HepG2 (cell line): ENCODE measurements at regions not wholly inside any gene's neighbourhood (a gene's known extent, or its start where the extent isn't known, plus 50 kb on each side); places are given as distances from the start of the nearest gene placed in this dataset.

Source experiments
- CAMTA2 ChIP-seq: sonication (generic); formaldehyde crosslinking; IDR thresholded peaks from 2 replicates; pipeline ENCODE4 v1.4.0; 2020; ENCODE audit warnings: mild to moderate bottlenecking, missing genetic modification reagents, borderline replicate concordance
- GATA4 ChIP-seq: sonication (generic); IDR thresholded peaks from 2 replicates; pipeline ENCODE4 v1.6.1; 2016; ENCODE audit warnings: antibody characterized with exemption, low read depth, borderline replicate concordance
- GPN1 ChIP-seq: sonication (generic); formaldehyde crosslinking; IDR thresholded peaks from 2 replicates; pipeline ENCODE4 v1.5.1; 2020; ENCODE audit warnings: missing genetic modification reagents, borderline replicate concordance
- GZF1 ChIP-seq: sonication (generic); formaldehyde crosslinking; IDR thresholded peaks from 2 replicates; pipeline ENCODE4 v1.5.1; 2020; ENCODE audit warnings: mild to moderate bottlenecking, missing genetic modification reagents
- HMG20A ChIP-seq: IDR thresholded peaks from 2 replicates; pipeline ENCODE4 v1.6.1; 2016; ENCODE audit warnings: borderline replicate concordance
- HOXA5 ChIP-seq: sonication (generic); formaldehyde crosslinking; IDR thresholded peaks from 2 replicates; pipeline ENCODE4 v1.4.0; 2020; ENCODE audit warnings: missing genetic modification reagents
- MAX ChIP-seq: IDR thresholded peaks from 2 replicates; pipeline ENCODE4 v1.6.1; 2012; ENCODE audit warnings: inconsistent platforms
- MXD3 ChIP-seq: IDR thresholded peaks from 2 replicates; pipeline ENCODE4 v1.6.1; 2016; ENCODE audit warnings: mild to moderate bottlenecking, missing biosample characterization, missing genetic modification reagents
- NR2F6 ChIP-seq, 2 experiments: IDR thresholded peaks; 2 replicates each; pipeline ENCODE4 v1.6.1; 2016; ENCODE audit warnings: antibody characterized with exemption in 1 of 2, mild to moderate bottlenecking in 1 of 2
- POGK ChIP-seq: sonication (generic); formaldehyde crosslinking; conservative IDR thresholded peaks from 2 replicates; pipeline ENCODE4 v1.8.0; 2022; ENCODE audit warnings: mild to moderate bottlenecking, moderate library complexity, missing genetic modification reagents
- RORA ChIP-seq: sonication (generic); formaldehyde crosslinking; IDR thresholded peaks from 2 replicates; pipeline ENCODE4 v1.5.0; 2020; ENCODE audit warnings: mild to moderate bottlenecking, missing genetic modification reagents, moderate library complexity
- RXRB ChIP-seq: IDR thresholded peaks from 2 replicates; pipeline ENCODE4 v1.6.1; 2016; ENCODE audit warnings: borderline replicate concordance, missing genetic modification reagents, missing compliant biosample characterization
- SOX13 ChIP-seq, 3 experiments: fragments of 450-650 bp in 1 of 3; sonication (generic) in 1 of 3; formaldehyde crosslinking in 1 of 3; IDR thresholded peaks in 2 of 3; conservative IDR thresholded peaks in 1 of 3; 2 replicates each; pipeline versions ENCODE4 v1.5.0 to v1.6.1; 2016 to 2020; ENCODE audit warnings: antibody characterized with exemption in 1 of 3, mild to moderate bottlenecking in 1 of 3, missing compliant biosample characterization in 1 of 3, missing genetic modification reagents in 1 of 3, moderate library complexity in 1 of 3
- SOX6 ChIP-seq, 2 experiments: fragments of 450-650 bp in 1 of 2; sonication (generic) in 1 of 2; formaldehyde crosslinking in 1 of 2; IDR thresholded peaks; 2 replicates each; pipeline versions ENCODE4 v1.4.0 to v1.6.1; 2017 to 2020; ENCODE audit warnings: antibody characterized with exemption in 1 of 2, mild to moderate bottlenecking in 1 of 2, missing genetic modification reagents in 1 of 2
- TFAP4 ChIP-seq: sonication (generic); IDR thresholded peaks from 2 replicates; pipeline ENCODE4 v1.6.1; 2016; ENCODE audit warnings: low read depth, borderline replicate concordance
- ZFP90 ChIP-seq: sonication (generic); formaldehyde crosslinking; IDR thresholded peaks from 2 replicates; pipeline ENCODE4 v1.8.0; 2022; ENCODE audit warnings: missing genetic modification reagents, mild to moderate bottlenecking, inconsistent platforms, borderline replicate concordance
- ZNF224 ChIP-seq: sonication (generic); formaldehyde crosslinking; IDR thresholded peaks from 2 replicates; pipeline ENCODE4 v1.5.0; 2020; ENCODE audit warnings: mild to moderate bottlenecking, missing genetic modification reagents
- ZNF329 ChIP-seq: sonication (generic); formaldehyde crosslinking; IDR thresholded peaks from 2 replicates; pipeline ENCODE4 v1.9.0; 2021; ENCODE audit warnings: low read depth, mild to moderate bottlenecking, missing genetic modification reagents
- ZNF354B ChIP-seq: sonication (generic); formaldehyde crosslinking; IDR thresholded peaks from 2 replicates; pipeline ENCODE4 v1.8.0; 2022; ENCODE audit warnings: mild to moderate bottlenecking, missing genetic modification reagents
- TF ChIP-seq, protein P1 (sequence below): sonication (generic); formaldehyde crosslinking; IDR thresholded peaks from 2 replicates; pipeline ENCODE4 v1.8.1; 2022; ENCODE audit warnings: low read depth, mild to moderate bottlenecking, missing genetic modification reagents

DNA sequence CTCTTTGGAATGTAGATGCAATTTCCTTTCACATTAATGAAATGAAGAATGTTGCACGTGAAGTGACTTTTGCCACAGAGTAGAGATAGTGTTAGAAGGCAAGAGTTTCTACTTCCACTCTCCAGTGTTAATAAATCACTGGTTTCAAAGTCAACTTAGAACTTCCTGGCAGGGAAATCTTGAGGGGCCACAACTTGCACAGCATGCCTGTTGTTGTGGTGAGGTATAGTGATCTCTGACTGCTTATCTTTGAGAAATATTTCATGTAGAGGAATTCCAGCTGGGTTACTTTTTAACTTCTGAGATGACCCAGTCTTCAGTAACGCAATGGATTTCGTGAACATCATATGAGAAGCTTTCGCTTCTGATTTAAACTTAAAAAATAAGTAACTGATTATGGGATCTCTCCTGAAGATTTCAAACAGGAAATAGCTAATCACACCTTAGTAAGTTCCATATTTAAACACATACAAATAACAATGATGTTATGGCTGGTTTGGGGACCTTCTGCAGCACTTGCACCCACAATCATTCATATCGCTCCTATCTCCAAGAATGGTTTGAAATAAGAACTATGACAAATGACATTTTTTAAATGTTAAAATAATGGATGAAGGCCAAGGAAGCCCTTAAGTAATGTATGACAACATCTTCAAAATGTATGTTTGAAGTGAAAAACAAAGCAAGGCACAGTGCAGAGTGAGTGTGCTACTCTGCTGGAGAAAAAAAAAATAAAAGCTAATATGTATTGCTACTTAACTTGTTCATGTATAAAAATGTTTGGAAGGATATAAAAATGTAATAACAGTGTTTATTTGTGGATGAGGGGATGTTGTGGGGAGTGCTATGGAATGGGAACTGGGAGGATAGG lies 726.5 kb upstream of the NECTIN3 start (continued):
- TF ChIP-seq TFAP4 = no peak; the same call in 1 of the 2 replicates
- peak; percentile 68; the same call in 1 of the 2 replicates for TF ChIP-seq HMG20A (CRISPR knock-in tag)
- TF ChIP-seq MXD3 (CRISPR knock-in tag) = no peak
- peak; percentile 69; the same call in 1 of the 2 replicates for TF ChIP-seq GATA4
- TF ChIP-seq CAMTA2 (CRISPR knock-in tag) = no peak
- no peak for TF ChIP-seq POGK (CRISPR knock-in tag)
- peak; percentile 60; the same call in 1 of the 2 replicates for TF ChIP-seq RXRB (CRISPR knock-in tag)
- TF ChIP-seq NR2F6 (IDR thresholded peaks at IDR 0.05) = peak; percentile 40
- TF ChIP-seq NR2F6 (CRISPR knock-in tag; IDR thresholded peaks at IDR 0.05) = 0 out of 2 replicates have a peak, but pooled peaks have one; percentile 22
- TF ChIP-seq GPN1 (CRISPR knock-in tag) = no peak
- TF ChIP-seq ZNF354B = no peak
- no peak for TF ChIP-seq ZNF224 (CRISPR knock-in tag)
- no peak for TF ChIP-seq SOX6 (IDR thresholded peaks at IDR 0.05)
- peak; percentile 85 for TF ChIP-seq SOX6 (CRISPR knock-in tag; IDR thresholded peaks at IDR 0.05)
- peak; percentile 38; the same call in 1 of the 2 replicates for TF ChIP-seq SOX13 (IDR thresholded peaks at IDR 0.05)
- TF ChIP-seq SOX13 (CRISPR knock-in tag; conservative IDR thresholded peaks at IDR 0.05 in 1 of 2, IDR thresholded peaks at IDR 0.05 in 1 of 2) = peak in 1 of 2 experiments; percentile 94; a peak in 2 of 4 replicates
- TF ChIP-seq MAX = no peak
- no peak for TF ChIP-seq GZF1
- TF ChIP-seq RORA (CRISPR knock-in tag) = no peak
- TF ChIP-seq, protein P1, sequence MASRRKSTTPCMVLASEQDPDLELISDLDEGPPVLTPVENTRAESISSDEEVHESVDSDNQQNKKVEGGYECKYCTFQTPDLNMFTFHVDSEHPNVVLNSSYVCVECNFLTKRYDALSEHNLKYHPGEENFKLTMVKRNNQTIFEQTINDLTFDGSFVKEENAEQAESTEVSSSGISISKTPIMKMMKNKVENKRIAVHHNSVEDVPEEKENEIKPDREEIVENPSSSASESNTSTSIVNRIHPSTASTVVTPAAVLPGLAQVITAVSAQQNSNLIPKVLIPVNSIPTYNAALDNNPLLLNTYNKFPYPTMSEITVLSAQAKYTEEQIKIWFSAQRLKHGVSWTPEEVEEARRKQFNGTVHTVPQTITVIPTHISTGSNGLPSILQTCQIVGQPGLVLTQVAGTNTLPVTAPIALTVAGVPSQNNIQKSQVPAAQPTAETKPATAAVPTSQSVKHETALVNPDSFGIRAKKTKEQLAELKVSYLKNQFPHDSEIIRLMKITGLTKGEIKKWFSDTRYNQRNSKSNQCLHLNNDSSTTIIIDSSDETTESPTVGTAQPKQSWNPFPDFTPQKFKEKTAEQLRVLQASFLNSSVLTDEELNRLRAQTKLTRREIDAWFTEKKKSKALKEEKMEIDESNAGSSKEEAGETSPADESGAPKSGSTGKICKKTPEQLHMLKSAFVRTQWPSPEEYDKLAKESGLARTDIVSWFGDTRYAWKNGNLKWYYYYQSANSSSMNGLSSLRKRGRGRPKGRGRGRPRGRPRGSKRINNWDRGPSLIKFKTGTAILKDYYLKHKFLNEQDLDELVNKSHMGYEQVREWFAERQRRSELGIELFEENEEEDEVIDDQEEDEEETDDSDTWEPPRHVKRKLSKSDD = no peak
- TF ChIP-seq ZFP90 (CRISPR knock-in tag) = no peak
- TF ChIP-seq ZNF329 (CRISPR knock-in tag) = no peak
- TF ChIP-seq HOXA5 (CRISPR knock-in tag) = 0 out of 2 replicates have a peak, but pooled peaks have one; percentile 47
